HCT116 (cell line): ENCODE measurements at regions not wholly inside any gene's neighbourhood (a gene's known extent, or its start where the extent isn't known, plus 50 kb on each side); places are given as distances from the start of the nearest gene placed in this dataset.

Experiments used
- ELF1 ChIP-seq: IDR thresholded peaks from 2 replicates; pipeline ENCODE4 v1.6.1; 2012; ENCODE audit warnings: low read depth, borderline replicate concordance
- EZH2phosphoT487 ChIP-seq: fragments of 200-600 bp; IDR thresholded peaks from 2 replicates; pipeline ENCODE4 v1.6.1; 2018; ENCODE audit warnings: antibody characterized with exemption, borderline replicate concordance
- JUND ChIP-seq: IDR thresholded peaks from 2 replicates; pipeline ENCODE4 v1.6.1; 2012
- POLR2AphosphoS5 ChIP-seq: IDR thresholded peaks from 2 replicates; pipeline ENCODE4 v1.6.1; 2011; ENCODE audit warnings: mild to moderate bottlenecking, low read depth, low read length, moderate library complexity
- SP1 ChIP-seq: IDR thresholded peaks from 2 replicates; pipeline ENCODE4 v1.6.1; 2012; ENCODE audit warnings: low read depth
- ZBTB33 ChIP-seq: IDR thresholded peaks from 2 replicates; pipeline ENCODE4 v1.6.1; 2011; ENCODE audit warnings: mild to moderate bottlenecking, low read length, moderate library complexity; ENCODE audit not compliant: insufficient replicate concordance; ENCODE audit errors: extremely low read depth
- ZFX ChIP-seq: fragments of 450-650 bp; IDR thresholded peaks from 2 replicates; pipeline ENCODE4 v1.6.1; 2017
- ZNF274 ChIP-seq: fragments of 200-500 bp; sonication (Bioruptor generic); IDR thresholded peaks from 2 replicates; pipeline ENCODE4 v1.6.1; 2014; ENCODE audit warnings: mild to moderate bottlenecking, low read depth, low read length, inconsistent platforms
- TF ChIP-seq, protein P1 (sequence below), 3 experiments: fragments of 200-600 bp in 1 of 3; sonication (generic) in 1 of 3; IDR thresholded peaks in 2 of 3; conservative IDR thresholded peaks in 1 of 3; 2 replicates each; pipeline ENCODE4 v1.5.1; 2012 to 2017; ENCODE audit warnings: low read depth in 2 of 3, low read length in 2 of 3, antibody characterized with exemption in 1 of 3, borderline replicate concordance in 1 of 3, control low read depth in 1 of 3, mild to moderate bottlenecking in 1 of 3, mixed read lengths in 1 of 3, mixed run types in 1 of 3, moderate library complexity in 1 of 3; ENCODE audit not compliant: insufficient read depth in 1 of 3
- TF ChIP-seq, protein P2 (sequence below): IDR thresholded peaks from 2 replicates; pipeline ENCODE4 v1.6.1; 2012

DNA sequence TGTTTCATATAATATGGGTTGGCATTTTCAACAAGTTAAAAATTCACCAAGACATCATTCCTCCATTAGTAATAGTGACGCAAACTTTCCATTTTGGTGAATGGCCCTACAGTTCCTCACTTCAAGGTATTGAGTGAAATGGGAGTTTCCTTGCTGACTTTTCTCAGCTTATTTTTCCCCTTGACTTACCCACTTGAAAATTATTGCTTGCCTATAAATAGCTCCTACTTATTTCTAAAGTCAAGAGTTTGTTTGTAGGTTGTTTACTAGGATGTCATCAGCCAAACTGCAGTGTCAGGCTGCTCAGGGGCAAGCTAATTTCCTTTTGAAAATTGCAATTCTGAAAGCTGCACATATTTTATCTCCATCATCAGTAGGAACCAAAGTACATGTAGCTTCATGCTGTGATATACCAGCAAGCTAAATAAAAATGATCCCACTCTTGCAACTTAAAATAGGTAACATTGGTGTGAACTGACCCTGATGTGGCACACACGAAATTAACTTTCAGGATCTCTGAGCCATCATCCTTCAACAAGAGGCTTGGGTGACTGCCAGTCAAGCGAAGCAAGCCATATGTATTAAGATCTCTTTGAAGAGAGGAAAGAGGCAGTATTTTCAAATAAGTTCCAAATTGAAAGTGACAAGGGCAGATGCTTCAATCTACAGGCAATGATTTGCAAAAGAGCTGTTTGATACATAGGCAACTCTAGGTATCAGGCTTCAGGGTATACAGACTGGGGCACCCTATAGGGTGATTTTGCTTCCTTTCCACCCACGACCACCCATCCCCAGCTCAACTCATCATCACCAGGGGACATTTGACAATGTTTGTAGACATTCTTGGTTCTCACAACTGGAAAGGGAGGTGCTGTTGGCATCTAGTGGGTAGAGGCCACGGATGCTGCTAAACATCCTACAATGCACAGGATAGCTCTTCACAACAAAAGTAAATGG is 66.8 kb upstream of the RASGRP1 start (continued):
- TF ChIP-seq, protein P1, sequence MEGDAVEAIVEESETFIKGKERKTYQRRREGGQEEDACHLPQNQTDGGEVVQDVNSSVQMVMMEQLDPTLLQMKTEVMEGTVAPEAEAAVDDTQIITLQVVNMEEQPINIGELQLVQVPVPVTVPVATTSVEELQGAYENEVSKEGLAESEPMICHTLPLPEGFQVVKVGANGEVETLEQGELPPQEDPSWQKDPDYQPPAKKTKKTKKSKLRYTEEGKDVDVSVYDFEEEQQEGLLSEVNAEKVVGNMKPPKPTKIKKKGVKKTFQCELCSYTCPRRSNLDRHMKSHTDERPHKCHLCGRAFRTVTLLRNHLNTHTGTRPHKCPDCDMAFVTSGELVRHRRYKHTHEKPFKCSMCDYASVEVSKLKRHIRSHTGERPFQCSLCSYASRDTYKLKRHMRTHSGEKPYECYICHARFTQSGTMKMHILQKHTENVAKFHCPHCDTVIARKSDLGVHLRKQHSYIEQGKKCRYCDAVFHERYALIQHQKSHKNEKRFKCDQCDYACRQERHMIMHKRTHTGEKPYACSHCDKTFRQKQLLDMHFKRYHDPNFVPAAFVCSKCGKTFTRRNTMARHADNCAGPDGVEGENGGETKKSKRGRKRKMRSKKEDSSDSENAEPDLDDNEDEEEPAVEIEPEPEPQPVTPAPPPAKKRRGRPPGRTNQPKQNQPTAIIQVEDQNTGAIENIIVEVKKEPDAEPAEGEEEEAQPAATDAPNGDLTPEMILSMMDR (IDR thresholded peaks at IDR 0.05 in 2 of 3, conservative IDR thresholded peaks at IDR 0.05 in 1 of 3; ENCODE audit: borderline replicate concordance in 1 of 3, insufficient read depth in 1 of 3, low read depth in 2 of 3, low read length in 2 of 3): no peak
- TF ChIP-seq, protein P2, sequence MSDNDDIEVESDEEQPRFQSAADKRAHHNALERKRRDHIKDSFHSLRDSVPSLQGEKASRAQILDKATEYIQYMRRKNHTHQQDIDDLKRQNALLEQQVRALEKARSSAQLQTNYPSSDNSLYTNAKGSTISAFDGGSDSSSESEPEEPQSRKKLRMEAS: no peak
- TF ChIP-seq ZNF274: no peak
- no peak for TF ChIP-seq EZH2phosphoT487
- TF ChIP-seq ZFX: no peak
- TF ChIP-seq POLR2AphosphoS5: no peak
- no peak for TF ChIP-seq ZBTB33
- no peak for TF ChIP-seq JUND
- no peak for TF ChIP-seq ELF1
- no peak for TF ChIP-seq SP1
